NCI-H128 (cell line): ENCODE measurements at regions not wholly inside any gene's neighbourhood (a gene's known extent, or its start where the extent isn't known, plus 50 kb on each side); places are given as distances from the start of the nearest gene placed in this dataset.
"Not testable (repeated sequence)": the region's sequence is repeated elsewhere in the genome, so short reads cannot be mapped to it uniquely, and the experiment has no call there.

Experiments
- DNase-seq: peaks from one replicate; lab custom pipeline; 2025; ENCODE audit not compliant: unreplicated experiment; lab: John Stamatoyannopoulos, UW

GRCh38 chr1:229119876-229120275 is 151.0 kb upstream of the RAB4A start:
- DNase-seq, result no peak

- no peak for DNase-seq
Measured at GRCh38 chr1:229121845-229122436, 149.0 kb upstream of the RAB4A start.

DNA sequence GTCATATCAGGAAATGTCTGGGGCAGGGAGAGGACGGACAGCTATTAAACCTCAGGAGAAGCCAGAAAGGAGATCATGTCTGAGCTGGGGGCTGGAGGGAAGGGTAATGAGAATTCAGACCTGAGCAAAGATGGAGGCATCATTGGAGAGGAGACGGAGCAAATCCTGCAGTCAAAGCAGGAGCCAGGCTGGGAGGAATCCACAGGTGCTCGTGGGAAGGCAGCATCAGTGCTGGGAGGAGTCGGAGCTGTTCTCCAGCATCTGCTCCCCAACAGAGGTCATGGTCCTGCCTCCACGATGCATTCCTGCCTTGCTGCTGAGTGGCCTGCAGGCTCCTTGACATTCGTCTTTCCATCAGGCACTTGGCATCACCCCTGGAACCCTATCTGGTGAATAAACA is 148.3 kb upstream of the RAB4A start:
- no peak for DNase-seq

- no peak for DNase-seq
Measured at GRCh38 chr1:229124116-229124515, 146.8 kb upstream of the RAB4A start.

- DNase-seq, result no peak
Measured at GRCh38 chr1:229124520-229125124, 146.3 kb upstream of the RAB4A start.

DNA sequence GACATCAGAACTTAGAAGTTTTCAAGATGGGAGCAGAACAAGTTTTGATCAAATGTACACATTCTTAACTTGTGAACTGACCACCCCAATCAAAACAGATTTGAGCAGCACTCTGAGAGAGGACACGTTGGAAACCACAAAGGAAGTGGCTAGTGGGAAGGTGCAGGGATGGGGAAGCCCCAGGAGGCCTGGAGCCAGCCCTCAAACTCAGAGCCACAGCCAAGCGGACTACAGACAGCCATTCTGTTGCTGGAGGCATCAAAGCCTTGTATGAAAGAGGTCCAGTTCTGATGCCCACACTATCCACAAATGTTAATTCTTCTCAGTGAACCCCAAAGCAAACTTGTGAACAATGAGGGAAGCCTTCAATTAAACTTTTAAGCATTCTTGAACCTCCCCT is 143.6 kb upstream of the RAB4A start:
- no peak for DNase-seq

GRCh38 chr1:229128066-229128608 is 142.8 kb upstream of the RAB4A start:
- DNase-seq, result no peak

GRCh38 chr1:229129301-229130027 is 141.4 kb upstream of the RAB4A start:
- DNase-seq, result no peak

DNA sequence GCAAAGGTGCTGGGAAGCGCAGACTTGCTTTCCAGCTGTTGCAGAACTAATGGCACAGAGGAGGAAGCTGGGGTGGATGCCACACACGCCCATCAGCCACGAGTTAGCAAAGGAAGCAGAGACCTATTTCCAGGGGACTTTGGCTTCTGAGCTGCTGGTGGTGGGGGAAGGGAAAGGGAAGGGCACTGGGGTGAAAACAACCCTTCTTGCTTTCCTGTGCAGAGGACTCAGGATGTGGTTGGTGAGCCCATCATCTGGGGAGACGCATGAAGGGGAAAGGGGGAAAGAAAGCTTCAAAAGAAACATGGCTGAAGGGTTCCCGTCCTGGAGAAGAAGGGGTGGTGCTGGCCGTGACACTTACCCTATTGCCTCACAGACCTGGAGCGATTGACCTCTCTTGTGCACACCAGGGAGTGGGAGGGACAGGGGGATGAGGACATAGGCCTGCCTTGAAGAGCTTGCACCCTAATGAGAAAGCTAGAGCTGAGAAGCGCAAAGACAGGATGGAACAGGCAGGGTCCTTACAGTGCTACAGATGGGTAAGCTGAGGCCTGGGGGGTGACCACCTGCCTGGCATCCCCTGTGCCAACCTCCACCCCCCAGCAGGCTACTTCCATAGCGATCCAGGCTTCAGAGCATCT is 140.8 kb upstream of the RAB4A start:
- no peak for DNase-seq

- no peak for DNase-seq
Measured at GRCh38 chr1:229131243-229132105, 139.4 kb upstream of the RAB4A start.

DNA sequence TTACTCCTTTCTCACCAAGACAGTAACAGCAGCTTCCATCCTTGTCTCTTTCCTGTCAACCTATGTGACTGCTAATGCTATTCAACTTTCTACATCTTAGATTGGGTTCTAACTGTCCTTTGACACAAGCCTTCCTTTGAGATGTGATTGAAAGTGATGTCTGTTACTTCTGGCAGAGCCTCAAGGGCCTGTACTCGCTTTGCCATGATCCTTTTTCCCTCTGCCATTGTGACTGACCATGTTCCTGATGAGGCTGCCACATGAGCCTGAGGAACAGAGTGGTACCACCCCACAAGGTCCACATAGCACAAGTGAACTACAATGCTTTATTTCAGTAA is 138.8 kb upstream of the RAB4A start:
- DNase-seq, result no peak

DNA sequence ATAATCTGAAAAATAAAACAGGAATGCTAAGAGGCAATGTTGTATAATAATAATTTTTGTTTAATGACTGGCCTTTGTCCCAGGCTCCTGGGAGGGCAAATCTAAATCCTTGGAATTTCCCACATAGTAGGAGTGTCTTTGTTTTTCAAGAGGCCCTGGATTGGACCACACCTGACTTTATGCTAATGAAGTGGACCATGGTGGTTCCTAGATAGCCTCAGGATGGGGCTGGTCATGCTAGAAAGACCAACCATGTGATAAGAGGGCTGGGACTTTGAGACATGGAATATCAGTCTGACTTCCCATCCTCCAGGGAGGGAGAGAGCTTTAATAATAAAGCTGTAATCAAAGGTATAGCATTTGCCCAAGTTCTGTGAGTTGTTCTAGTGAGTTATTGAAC is 138.2 kb upstream of the RAB4A start:
- no peak for DNase-seq

DNA sequence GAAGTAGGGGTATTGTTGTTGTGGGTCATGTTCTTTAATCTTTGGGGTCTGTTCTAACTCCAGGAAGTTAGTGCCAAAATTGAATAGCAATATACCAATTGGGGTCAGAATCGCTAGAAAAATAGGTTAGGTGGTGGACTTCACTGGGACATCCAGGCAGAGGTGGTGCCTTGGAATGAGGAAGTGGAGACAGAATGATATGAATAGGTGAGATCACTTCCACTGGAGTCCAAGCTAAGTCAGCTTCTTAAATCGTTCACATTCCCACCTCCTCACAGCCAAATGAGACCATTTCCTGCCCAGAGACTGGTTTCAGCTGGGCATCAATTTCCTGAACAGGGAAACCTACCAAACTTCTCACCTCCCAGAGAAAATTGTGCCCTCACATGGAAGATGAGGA is 137.8 kb upstream of the RAB4A start:
- no peak for DNase-seq

- DNase-seq, result no peak
Measured at GRCh38 chr1:229133811-229134210, 137.1 kb upstream of the RAB4A start.

GRCh38 chr1:229134381-229135217 is 136.3 kb upstream of the RAB4A start:
- DNase-seq, result not testable (repeated sequence)

DNA sequence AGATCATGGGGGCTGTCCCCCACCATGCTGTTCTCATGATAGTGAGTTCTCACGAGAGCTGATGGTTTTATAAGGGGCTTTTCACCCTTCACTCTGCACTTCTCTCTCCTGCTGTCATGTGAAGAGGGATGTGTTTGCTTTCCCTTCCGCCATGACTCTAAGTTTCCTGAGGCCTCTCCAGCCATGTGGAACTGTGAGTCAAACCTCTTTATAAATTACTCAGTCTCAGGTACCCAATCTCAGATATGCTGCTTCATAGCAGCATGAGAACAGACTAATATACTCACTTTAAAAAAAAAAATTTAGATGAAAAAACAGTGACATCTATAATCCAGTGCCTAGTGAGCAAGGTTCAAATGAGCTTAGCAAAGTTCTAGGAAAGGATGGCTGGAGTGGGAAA is 135.1 kb upstream of the RAB4A start:
- no peak for DNase-seq

- DNase-seq, result no peak
Measured at GRCh38 chr1:229136822-229137221, 134.1 kb upstream of the RAB4A start.

GRCh38 chr1:229137271-229137670 is 133.6 kb upstream of the RAB4A start:
- DNase-seq, result no peak

DNA sequence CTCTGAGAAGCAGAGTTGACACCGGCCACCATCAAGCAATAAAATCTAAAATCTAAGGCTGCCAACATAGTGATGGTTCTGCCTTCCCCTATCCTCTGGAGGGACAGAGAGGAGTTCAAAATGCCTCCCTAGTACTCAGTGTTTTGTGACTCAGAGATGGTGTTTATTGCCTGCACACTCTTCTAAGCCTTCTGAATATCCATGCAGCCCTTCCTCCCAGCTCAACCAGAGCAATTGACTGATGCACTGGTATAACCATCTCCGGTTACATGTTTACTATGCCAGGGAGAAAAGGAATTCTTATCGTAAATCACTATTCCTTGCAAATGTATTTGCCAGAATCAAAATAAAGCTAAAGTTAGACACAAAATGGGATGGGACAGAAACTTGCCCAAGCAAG is 132.9 kb upstream of the RAB4A start:
- no peak for DNase-seq
